ENCODE measurements at regions not wholly inside any gene's neighbourhood (a gene's known extent, or its start where the extent isn't known, plus 50 kb on each side); places are given as distances from the start of the nearest gene placed in this dataset.
A peak's percentile ranks its signal among the peaks of the same experiment; 100 is the strongest.

DNA sequence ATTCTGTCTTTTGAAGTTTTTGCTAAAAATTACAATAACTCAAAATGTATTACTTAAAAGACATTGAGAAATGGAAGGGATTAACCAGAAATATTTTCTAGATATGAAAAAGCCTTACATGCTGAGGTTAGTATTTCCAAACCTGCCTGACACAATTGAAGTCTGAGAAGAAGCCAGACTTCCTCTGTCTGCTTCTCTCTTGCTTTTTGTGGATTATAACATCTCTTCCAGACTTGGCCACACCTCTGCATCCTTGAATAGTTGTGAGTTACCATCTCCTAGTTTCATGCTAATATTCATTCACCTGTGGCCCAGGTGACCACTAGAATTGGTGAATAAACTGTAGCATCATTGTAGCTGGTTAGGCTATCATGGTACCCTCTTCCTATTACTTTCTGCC, 497.6 kb downstream of the SLC16A7 start:
- no peak for TF ChIP-seq ZFX (IDR thresholded peaks at IDR 0.05)
- H3K27ac ChIP-seq = no peak overlapping the region

DNA sequence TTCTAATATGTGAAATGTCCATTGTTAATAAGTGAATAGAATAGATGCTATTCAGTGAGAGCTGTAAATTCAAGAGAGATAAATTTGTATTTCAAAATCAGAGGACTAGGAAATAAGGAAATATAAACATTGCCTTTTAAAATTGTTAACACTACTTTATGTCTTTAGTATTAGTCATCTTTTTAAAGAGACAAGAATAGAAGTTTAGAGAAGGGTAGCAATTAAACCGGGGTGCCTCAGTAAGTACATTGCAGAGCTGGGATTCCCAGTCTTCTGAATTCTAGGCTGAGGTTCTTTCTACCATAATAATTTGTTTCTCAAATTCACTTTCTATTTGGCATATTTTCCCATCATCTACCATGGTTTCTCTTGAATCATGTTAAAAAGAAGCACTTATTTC, 498.6 kb downstream of the SLC16A7 start:
- no peak for TF ChIP-seq ZFX (IDR thresholded peaks at IDR 0.05)
- TF ChIP-seq, protein P1, sequence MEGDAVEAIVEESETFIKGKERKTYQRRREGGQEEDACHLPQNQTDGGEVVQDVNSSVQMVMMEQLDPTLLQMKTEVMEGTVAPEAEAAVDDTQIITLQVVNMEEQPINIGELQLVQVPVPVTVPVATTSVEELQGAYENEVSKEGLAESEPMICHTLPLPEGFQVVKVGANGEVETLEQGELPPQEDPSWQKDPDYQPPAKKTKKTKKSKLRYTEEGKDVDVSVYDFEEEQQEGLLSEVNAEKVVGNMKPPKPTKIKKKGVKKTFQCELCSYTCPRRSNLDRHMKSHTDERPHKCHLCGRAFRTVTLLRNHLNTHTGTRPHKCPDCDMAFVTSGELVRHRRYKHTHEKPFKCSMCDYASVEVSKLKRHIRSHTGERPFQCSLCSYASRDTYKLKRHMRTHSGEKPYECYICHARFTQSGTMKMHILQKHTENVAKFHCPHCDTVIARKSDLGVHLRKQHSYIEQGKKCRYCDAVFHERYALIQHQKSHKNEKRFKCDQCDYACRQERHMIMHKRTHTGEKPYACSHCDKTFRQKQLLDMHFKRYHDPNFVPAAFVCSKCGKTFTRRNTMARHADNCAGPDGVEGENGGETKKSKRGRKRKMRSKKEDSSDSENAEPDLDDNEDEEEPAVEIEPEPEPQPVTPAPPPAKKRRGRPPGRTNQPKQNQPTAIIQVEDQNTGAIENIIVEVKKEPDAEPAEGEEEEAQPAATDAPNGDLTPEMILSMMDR (conservative IDR thresholded peaks at IDR 0.05) = no peak

GRCh38 chr12:60096727-60097126, 500.9 kb downstream of the SLC16A7 start:
- no peak for TF ChIP-seq ZFX (IDR thresholded peaks at IDR 0.05)
- TF ChIP-seq, protein P1 (conservative IDR thresholded peaks at IDR 0.05) = no peak
- H3K27ac ChIP-seq = no peak overlapping the region

More for the DNA sequence above, 498.6 kb downstream of the SLC16A7 start:
- H3K27ac ChIP-seq = no peak overlapping the region

DNA sequence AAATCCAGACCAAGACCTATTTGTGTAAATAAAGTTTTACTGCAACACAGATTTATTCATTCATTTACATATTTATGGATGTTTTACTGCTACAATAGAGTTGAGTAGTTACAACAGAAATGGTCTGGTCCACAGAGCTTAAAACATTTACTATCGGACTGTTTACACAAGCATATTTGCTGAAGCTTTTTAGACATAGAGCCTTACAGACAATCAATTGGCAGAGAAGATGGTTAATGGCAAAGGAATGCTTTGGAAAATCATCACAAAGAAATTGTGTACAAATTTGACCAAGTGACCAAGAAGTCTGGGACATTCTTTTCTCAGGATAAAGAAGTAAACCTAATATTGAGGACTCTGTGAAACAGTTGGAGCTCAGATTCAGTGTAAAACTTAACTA, 504.3 kb downstream of the SLC16A7 start:
- TF ChIP-seq ZFX (IDR thresholded peaks at IDR 0.05) = no peak
- TF ChIP-seq, protein P1 (conservative IDR thresholded peaks at IDR 0.05) = no peak
- no peak overlapping the region for H3K27ac ChIP-seq

DNA sequence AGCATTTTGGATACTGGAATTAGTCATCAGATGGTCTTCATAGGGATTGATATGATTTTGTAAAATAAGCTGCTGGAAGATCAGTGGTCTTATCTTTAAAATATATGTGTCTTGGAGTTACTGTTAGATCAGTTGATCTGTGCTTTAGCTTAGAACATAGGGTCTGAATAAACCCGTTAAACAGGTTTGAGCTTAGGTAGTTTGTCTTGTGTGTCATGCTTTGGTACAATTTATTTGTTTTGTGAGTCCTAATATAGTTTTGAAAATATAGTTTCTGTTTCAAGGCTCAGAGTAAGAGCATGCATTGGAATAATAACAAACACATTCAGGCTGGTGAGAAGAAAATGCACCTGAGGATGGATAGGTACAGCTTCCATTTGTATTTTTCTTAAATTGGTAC, 505.0 kb downstream of the SLC16A7 start:
- TF ChIP-seq ZFX (IDR thresholded peaks at IDR 0.05) = no peak
- TF ChIP-seq, protein P1 (conservative IDR thresholded peaks at IDR 0.05) = no peak

DNA sequence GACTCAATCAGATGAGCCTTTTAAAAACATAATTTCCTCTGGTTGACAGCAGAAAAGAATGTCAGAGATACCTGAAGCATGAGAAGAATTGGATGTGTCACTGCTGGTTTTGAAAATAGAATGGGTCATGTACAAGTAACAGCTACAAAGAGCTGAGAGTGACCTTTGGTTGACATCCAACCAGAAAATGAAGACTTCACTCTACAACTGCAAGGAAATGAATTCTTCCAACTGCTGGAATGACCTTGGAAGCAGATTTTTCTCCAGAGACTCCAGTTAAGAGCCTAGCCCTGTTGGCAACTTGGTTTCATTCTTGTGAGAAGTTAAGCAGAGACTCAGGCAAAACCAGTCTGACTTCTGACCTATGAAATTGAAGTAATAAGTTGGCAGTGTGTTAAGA, 505.9 kb downstream of the SLC16A7 start:
- TF ChIP-seq, protein P1 (conservative IDR thresholded peaks at IDR 0.05) = no peak
- no peak for TF ChIP-seq ZFX (IDR thresholded peaks at IDR 0.05)
- H3K27ac ChIP-seq = no peak overlapping the region

More for the DNA sequence above, 505.0 kb downstream of the SLC16A7 start:
- no peak overlapping the region for H3K27ac ChIP-seq

- TF ChIP-seq, protein P1 (conservative IDR thresholded peaks at IDR 0.05) = peak; percentile 73
- TF ChIP-seq ZFX (IDR thresholded peaks at IDR 0.05) = no peak
- no peak overlapping the region for H3K27ac ChIP-seq
These were observed 510.4 kb downstream of the SLC16A7 start for GRCh38 chr12:60106214-60106613.

GRCh38 chr12:60107992-60108391, 512.2 kb downstream of the SLC16A7 start:
- TF ChIP-seq, protein P1 (conservative IDR thresholded peaks at IDR 0.05) = no peak
- no peak for TF ChIP-seq ZFX (IDR thresholded peaks at IDR 0.05)
- H3K27ac ChIP-seq = no peak overlapping the region
